Smooth muscle cell (in vitro differentiated cells): ENCODE measurements at regions not wholly inside any gene's neighbourhood (a gene's known extent, or its start where the extent isn't known, plus 50 kb on each side); places are given as distances from the start of the nearest gene placed in this dataset.

Experiments used
- DNase-seq: peaks from one replicate; lab custom pipeline; 2025; ENCODE audit not compliant: unreplicated experiment; lab: John Stamatoyannopoulos, UW
- H2AFZ ChIP-seq: fragments of 200-600 bp; sonication (generic); 2 replicates; pipeline ENCODE4 v1.6.0; 2016; ENCODE audit warnings: antibody characterized with exemption, low read depth, mild to moderate bottlenecking
- H3F3A ChIP-seq: fragments of 200-600 bp; sonication (generic); 2 replicates; pipeline ENCODE4 v1.6.0; 2017; ENCODE audit warnings: antibody characterized with exemption, low read depth
- H3K27ac ChIP-seq: fragments of 200-600 bp; sonication (generic); 2 replicates; pipeline ENCODE4 v1.5.1; 2016; ENCODE audit warnings: low read depth, mild to moderate bottlenecking
- H3K27me3 ChIP-seq: fragments of 200-600 bp; sonication (generic); 2 replicates; pipeline ENCODE4 v1.6.1; 2016; ENCODE audit warnings: low read depth, mild to moderate bottlenecking
- H3K36me3 ChIP-seq: fragments of 200-600 bp; sonication (generic); 2 replicates; pipeline ENCODE4 v1.5.1; 2016; ENCODE audit warnings: low read depth
- H3K4me1 ChIP-seq: fragments of 200-600 bp; sonication (generic); 2 replicates; pipeline ENCODE4 v1.5.1; 2016; ENCODE audit warnings: low read depth
- H3K4me2 ChIP-seq: fragments of 200-600 bp; sonication (generic); 2 replicates; pipeline ENCODE4 v1.6.0; 2016; ENCODE audit warnings: mild to moderate bottlenecking
- H3K4me3 ChIP-seq: fragments of 200-600 bp; sonication (generic); 2 replicates; pipeline ENCODE4 v1.5.1; 2016; ENCODE audit warnings: mild to moderate bottlenecking
- H3K79me2 ChIP-seq: fragments of 200-600 bp; sonication (generic); 2 replicates; pipeline ENCODE4 v1.6.0; 2016; ENCODE audit warnings: low read depth, mild to moderate bottlenecking
- H3K9ac ChIP-seq: fragments of 200-600 bp; sonication (generic); 2 replicates; pipeline ENCODE4 v1.6.0; 2016; ENCODE audit warnings: low read depth
- H3K9me3 ChIP-seq: fragments of 200-600 bp; sonication (generic); replicated peaks from 2 replicates; pipeline ENCODE4 v1.5.1; 2016; ENCODE audit warnings: low read depth
- H4K20me1 ChIP-seq: fragments of 200-600 bp; sonication (generic); 2 replicates; pipeline ENCODE4 v1.6.0; 2016; ENCODE audit warnings: low read depth
- WGBS: methylation state at CpG from one replicate; pipeline ENCODE4 v1.1.7; 2016; ENCODE audit warnings: low lambda C conversion rate; 5-methylcytosine and 5-hydroxymethylcytosine counted together
- TF ChIP-seq, protein P1 (sequence below): fragments of 200-600 bp; sonication (generic); IDR thresholded peaks from 2 replicates; pipeline ENCODE4 v1.5.1; 2017; ENCODE audit warnings: borderline replicate concordance, mild to moderate bottlenecking, antibody characterized with exemption; ENCODE audit not compliant: insufficient read depth, poor library complexity, severe bottlenecking

DNA sequence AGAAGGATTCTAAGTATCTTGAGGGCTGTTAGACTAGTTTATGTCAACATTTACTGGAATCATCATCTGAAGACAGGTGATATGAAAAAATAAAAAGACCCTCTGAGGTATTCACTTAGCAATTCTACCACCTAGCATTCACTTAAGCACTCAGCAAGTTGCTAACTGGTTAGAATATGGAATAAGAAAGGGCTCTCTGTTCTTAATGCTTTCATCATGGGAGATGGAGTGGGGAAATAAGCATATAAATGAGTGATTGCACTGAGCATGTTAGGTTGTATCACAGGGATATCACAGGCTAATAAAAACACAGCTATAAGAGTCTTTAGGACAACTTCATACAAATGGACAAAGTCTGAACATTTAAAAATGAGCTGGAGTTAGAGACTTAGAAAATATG is 1238.8 kb downstream of the CDH11 start:
- Histone ChIP-seq H3K27me3 (no peaks in the 10 kb centered on the region), H3K4me3 (no peak overlapping the region), H4K20me1 (no peaks in the 10 kb centered on the region), H3K9ac (no peak overlapping the region), H3K36me3 (no peaks in the 10 kb centered on the region), H3F3A (no peaks in the 10 kb centered on the region), H3K27ac (no peak overlapping the region), H3K9me3 (no peaks in the 10 kb centered on the region), H3K79me2 (no peaks in the 10 kb centered on the region), H3K4me1 (no peaks in the 10 kb centered on the region), H2AFZ (no peak overlapping the region), H3K4me2 (no peak overlapping the region)
- no peak for DNase-seq
- TF ChIP-seq, protein P1, sequence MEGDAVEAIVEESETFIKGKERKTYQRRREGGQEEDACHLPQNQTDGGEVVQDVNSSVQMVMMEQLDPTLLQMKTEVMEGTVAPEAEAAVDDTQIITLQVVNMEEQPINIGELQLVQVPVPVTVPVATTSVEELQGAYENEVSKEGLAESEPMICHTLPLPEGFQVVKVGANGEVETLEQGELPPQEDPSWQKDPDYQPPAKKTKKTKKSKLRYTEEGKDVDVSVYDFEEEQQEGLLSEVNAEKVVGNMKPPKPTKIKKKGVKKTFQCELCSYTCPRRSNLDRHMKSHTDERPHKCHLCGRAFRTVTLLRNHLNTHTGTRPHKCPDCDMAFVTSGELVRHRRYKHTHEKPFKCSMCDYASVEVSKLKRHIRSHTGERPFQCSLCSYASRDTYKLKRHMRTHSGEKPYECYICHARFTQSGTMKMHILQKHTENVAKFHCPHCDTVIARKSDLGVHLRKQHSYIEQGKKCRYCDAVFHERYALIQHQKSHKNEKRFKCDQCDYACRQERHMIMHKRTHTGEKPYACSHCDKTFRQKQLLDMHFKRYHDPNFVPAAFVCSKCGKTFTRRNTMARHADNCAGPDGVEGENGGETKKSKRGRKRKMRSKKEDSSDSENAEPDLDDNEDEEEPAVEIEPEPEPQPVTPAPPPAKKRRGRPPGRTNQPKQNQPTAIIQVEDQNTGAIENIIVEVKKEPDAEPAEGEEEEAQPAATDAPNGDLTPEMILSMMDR = no peak

DNA sequence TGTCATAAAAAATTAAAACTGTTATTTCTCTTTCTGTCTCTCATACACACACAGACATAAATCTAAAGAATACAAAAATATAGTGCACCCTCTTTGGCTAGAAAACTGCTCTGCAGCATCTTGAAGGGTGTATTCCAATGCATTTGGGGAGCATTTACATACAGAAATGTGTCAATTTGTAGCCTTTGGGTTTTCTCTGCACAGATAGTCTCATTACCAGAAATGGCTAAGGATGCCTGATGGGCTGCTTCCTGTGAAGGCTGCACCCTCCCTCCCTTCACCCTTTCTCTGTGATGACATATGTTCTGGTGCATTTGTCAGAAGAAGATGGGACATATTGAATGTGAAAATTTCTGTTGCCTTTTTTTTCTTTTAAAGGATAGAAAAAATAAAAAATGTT is 1239.3 kb downstream of the CDH11 start:
- no peaks in the 10 kb centered on the region for H3F3A ChIP-seq

DNA sequence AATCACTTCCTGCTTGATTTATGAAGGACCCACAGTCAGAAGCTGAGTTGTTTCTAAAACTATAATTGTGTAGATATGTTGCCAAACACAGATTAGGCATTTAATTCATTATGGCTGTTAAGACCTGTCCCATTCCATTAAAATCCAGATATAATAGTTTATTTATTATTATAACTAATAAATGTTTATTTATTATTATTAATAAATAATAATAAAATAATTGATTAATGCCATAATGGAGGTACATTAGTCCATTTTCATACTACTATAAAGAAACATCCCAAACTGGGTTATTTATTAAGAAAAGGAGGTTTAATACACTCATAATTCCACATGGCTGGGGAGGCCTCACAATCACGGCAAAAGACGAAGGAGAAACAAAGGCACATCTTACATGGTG is 1240.9 kb downstream of the CDH11 start:
- TF ChIP-seq, protein P1 = no peak
- H3K36me3 ChIP-seq = no peaks in the 10 kb centered on the region
- H3K27ac ChIP-seq = no peak overlapping the region
- no peaks in the 10 kb centered on the region for H3K79me2 ChIP-seq
- H3K9me3 ChIP-seq = no peaks in the 10 kb centered on the region
- WGBS = 98% methylated on average over 2 of the region's 2 CpGs
- no peak overlapping the region for H2AFZ ChIP-seq
- H3K4me2 ChIP-seq = no peak overlapping the region
- H3F3A ChIP-seq = no peaks in the 10 kb centered on the region
- no peak overlapping the region for H3K9ac ChIP-seq
- H3K27me3 ChIP-seq = no peaks in the 10 kb centered on the region
- H4K20me1 ChIP-seq = no peaks in the 10 kb centered on the region
- DNase-seq = no peak
- no peak overlapping the region for H3K4me3 ChIP-seq
- H3K4me1 ChIP-seq = no peaks in the 10 kb centered on the region

More for the DNA sequence above, 1239.3 kb downstream of the CDH11 start:
- no peak overlapping the region for H3K9ac ChIP-seq
- H3K4me1 ChIP-seq = no peaks in the 10 kb centered on the region
- H3K79me2 ChIP-seq = no peaks in the 10 kb centered on the region
- H3K27me3 ChIP-seq = no peaks in the 10 kb centered on the region
- no peak overlapping the region for H3K27ac ChIP-seq
- H3K9me3 ChIP-seq = no peaks in the 10 kb centered on the region
- H2AFZ ChIP-seq = no peak overlapping the region
- no peaks in the 10 kb centered on the region for H4K20me1 ChIP-seq
- H3K4me3 ChIP-seq = no peak overlapping the region
- H3K4me2 ChIP-seq = no peak overlapping the region
- no peak for DNase-seq
- no peaks in the 10 kb centered on the region for H3K36me3 ChIP-seq
- TF ChIP-seq, protein P1 = no peak

DNA sequence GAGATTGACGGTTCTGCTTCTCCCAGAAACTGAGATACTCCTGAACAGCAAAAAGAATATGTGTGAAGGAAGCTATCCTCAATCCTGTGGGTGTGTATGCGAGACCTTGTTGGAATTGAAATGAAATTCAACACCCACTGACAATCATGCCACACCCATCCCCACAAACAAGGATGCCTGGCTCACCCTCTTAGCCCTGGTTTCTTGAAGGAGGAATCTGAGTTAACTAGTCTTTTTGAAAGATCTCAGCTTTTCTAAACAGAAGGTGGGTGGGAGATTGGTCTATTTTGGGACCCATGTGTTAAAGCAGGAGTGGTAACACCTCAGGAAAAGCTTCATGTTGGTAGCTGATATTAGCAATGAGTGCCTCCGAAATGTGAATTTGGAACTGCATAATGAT is 1244.5 kb downstream of the CDH11 start:
- Histone ChIP-seq H3K79me2 (no peaks in the 10 kb centered on the region), H3K9ac (no peak overlapping the region), H3K27ac (no peak overlapping the region), H2AFZ (no peak overlapping the region), H3K4me1 (no peaks in the 10 kb centered on the region), H3K27me3 (no peaks in the 10 kb centered on the region), H3K9me3 (no peaks in the 10 kb centered on the region), H4K20me1 (no peaks in the 10 kb centered on the region), H3K36me3 (no peaks in the 10 kb centered on the region), H3K4me3 (no peak overlapping the region), H3K4me2 (no peak overlapping the region), H3F3A (no peaks in the 10 kb centered on the region)
- TF ChIP-seq, protein P1 = no peak
- DNase-seq = no peak
- WGBS = 84% methylated on average over 3 of the region's 3 CpGs
